Esophagus (tissue), 2 donors: ENCODE measurements at regions not wholly inside any gene's neighbourhood (a gene's known extent, or its start where the extent isn't known, plus 50 kb on each side); places are given as distances from the start of the nearest gene placed in this dataset.

ENCODE experiments used
- H3K27ac ChIP-seq, 2 donors: one replicate each; pipeline ENCODE4 v1.5.1; 2013; ENCODE audit warnings: low read depth in 2 of 2, mild to moderate bottlenecking in 2 of 2, inconsistent platforms in 1 of 2, low read length in 1 of 2, moderate library complexity in 1 of 2
- H3K27me3 ChIP-seq, 2 donors: one replicate each; pipeline ENCODE4 v1.6.1; 2013; ENCODE audit warnings: low read length in 2 of 2, control low read depth in 1 of 2, mild to moderate bottlenecking in 1 of 2; ENCODE audit not compliant: insufficient read depth in 2 of 2, control insufficient read depth in 1 of 2
- H3K36me3 ChIP-seq, 2 donors: one replicate each; pipeline ENCODE4 v1.6.1; 2013; ENCODE audit warnings: low read length in 1 of 2; ENCODE audit not compliant: control insufficient read depth in 2 of 2, insufficient read depth in 2 of 2
- H3K4me1 ChIP-seq, 2 donors: one replicate each; pipeline ENCODE4 v1.6.1; 2013; ENCODE audit warnings: low read length in 1 of 2; ENCODE audit not compliant: control insufficient read depth in 2 of 2, insufficient read depth in 2 of 2
- H3K4me3 ChIP-seq, 2 donors: one replicate each; pipeline ENCODE4 v1.5.1; 2013; ENCODE audit warnings: low read length in 2 of 2, mild to moderate bottlenecking in 2 of 2, low read depth in 1 of 2, moderate library complexity in 1 of 2
- H3K9me3 ChIP-seq, 2 donors: one replicate each; pipeline ENCODE4 v1.6.1; 2013; ENCODE audit warnings: mild to moderate bottlenecking in 2 of 2, low read depth in 1 of 2, low read length in 1 of 2, moderate library complexity in 1 of 2; ENCODE audit not compliant: control insufficient read depth in 2 of 2, insufficient read depth in 1 of 2
- WGBS, 2 donors: extraction: QIAGEN DNeasy Blood & Tissue Kit; methylation state at CpG; one replicate each; pipeline ENCODE4 v1.1.7; 2013; 5-methylcytosine and 5-hydroxymethylcytosine counted together
- donor health status: healthy with polysubstance abuse.
- donor health status: Bipolar disorder and iron deficiency.

DNA sequence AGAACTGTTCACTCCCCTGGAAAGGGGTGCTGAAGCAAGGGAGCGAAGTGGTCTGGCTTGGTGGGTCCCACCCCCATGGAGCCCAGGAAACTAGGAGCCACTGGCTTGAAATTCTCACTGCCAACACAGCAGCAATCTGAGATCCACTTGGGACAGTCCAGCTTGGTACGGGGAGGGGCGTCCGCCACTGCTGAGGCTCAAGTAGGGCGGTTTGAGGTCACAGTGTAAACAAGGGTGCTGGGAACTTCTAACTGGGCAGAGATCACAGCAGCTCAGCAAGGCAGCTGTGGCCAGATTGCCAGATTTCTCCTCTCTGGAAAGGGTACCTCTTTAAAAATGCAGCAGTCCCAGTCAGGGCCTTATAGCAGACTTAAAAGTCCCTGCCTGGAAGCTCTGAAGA lies 53.9 kb upstream of the GALNTL6 start:
- Histone ChIP-seq H3K27me3 (peaks cover 0 to 2% of the 10 kb centered on the region in 2 donors), H3K4me1 (no peaks in the 10 kb centered on the region), H3K36me3 (no peaks in the 10 kb centered on the region), H3K27ac (no peak overlapping the region), H3K9me3 (no peaks in the 10 kb centered on the region), H3K4me3 (no peak overlapping the region)
- WGBS, 2 donors: 79 to 89% methylated on average over 5 of the region's 5 CpGs

DNA sequence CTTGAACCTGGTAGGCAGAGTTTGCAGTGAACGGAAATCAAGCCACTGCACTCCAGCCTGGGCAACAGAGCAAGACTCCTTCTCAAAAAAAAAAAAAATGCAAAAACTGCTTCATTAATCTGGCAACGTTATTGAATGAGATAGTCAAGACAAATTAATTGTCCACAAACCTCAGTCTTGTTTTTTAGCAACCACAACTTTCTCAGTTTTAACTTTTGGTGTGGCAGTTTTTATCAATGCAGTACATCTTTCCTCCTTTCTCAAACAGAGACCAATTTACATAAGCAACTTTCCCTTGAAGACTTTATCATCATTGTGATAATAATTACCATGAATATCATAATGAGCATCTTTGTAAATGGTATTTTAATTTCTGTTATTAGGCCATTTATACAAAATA lies 61.7 kb upstream of the GALNTL6 start:
- Histone ChIP-seq H3K36me3 (no peaks in the 10 kb centered on the region), H3K4me1 (no peaks in the 10 kb centered on the region), H3K27me3 (no peaks in the 10 kb centered on the region), H3K4me3 (no peak overlapping the region), H3K27ac (no peak overlapping the region), H3K9me3 (no peaks in the 10 kb centered on the region)
- WGBS, 2 donors: 67 to 71% methylated on average over 2 of the region's 2 CpGs

DNA sequence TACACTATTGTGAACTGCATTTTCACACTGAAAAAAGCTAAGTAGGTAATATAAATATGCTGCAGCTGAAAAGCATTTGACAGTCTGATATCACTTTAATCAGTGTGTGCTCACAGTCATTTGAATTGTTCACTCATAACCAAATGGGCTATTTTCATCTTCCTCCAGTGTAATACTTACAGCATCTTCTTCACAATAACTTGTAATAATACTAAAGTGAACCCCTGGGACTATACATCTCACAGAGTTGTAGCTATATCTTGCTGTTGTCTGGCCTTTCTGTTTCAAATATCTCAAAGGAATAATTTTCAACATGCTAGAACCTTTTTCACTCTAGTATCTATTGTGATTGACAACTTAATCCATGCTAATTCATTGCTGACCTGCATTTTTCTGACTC lies 66.8 kb upstream of the GALNTL6 start:
- Histone ChIP-seq H3K27ac (no peak overlapping the region), H3K4me3 (no peak overlapping the region), H3K4me1 (no peaks in the 10 kb centered on the region), H3K9me3 (no peaks in the 10 kb centered on the region), H3K27me3 (no peaks in the 10 kb centered on the region), H3K36me3 (no peaks in the 10 kb centered on the region)

DNA sequence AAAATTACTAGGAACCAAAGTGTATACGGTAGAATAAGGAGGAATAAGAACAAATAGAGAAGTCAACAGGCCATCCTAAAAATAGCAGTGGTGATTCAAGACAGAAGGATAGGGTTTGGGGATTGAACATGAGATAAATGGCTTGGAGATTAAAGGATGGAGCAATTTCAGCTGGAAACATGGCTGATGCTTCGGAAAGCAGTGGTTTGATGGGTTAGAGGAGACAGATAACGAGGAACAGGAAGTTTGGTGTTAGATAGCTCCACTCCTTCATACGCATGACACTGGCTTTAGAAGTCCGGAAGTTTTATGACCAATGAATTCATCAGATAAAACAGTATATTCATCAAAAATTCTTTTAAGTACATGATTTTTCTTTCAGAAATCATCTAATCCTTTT lies 70.8 kb upstream of the GALNTL6 start:
- H3K27ac ChIP-seq: no peak overlapping the region
- WGBS, 2 donors: 69 to 78% methylated on average over 5 of the region's 5 CpGs
- H3K9me3 ChIP-seq: no peaks in the 10 kb centered on the region
- H3K36me3 ChIP-seq: no peaks in the 10 kb centered on the region
- no peak overlapping the region for H3K4me3 ChIP-seq
- H3K27me3 ChIP-seq: no peaks in the 10 kb centered on the region
- H3K4me1 ChIP-seq: no peaks in the 10 kb centered on the region

DNA sequence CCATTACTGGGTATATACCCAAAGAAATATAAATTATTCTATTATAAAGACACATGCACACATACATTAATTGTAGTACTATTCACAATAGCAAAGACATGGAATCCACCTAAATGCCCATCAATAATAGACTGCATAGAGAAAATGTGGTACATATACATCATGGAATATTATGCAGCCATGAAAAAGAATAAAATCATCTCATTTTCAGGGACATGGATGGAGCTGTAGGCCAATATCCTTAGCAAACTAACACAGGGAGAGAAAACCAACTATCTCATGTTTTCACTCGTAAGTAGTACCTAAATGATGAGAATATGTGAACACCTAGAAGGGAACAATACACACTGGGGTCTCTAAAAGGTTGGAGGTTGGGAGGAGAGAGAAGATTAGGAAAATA lies 86.0 kb upstream of the GALNTL6 start:
- no peaks in the 10 kb centered on the region for H3K4me1 ChIP-seq
- no peak overlapping the region for H3K4me3 ChIP-seq
- H3K9me3 ChIP-seq: peaks cover 4 to 5% of the 10 kb centered on the region in 2 donors
- H3K27me3 ChIP-seq: no peaks in the 10 kb centered on the region
- no peak overlapping the region for H3K27ac ChIP-seq
- WGBS, 2 donors: 74 to 85% methylated on average over 1 of the region's 1 CpG
- H3K36me3 ChIP-seq: no peaks in the 10 kb centered on the region

DNA sequence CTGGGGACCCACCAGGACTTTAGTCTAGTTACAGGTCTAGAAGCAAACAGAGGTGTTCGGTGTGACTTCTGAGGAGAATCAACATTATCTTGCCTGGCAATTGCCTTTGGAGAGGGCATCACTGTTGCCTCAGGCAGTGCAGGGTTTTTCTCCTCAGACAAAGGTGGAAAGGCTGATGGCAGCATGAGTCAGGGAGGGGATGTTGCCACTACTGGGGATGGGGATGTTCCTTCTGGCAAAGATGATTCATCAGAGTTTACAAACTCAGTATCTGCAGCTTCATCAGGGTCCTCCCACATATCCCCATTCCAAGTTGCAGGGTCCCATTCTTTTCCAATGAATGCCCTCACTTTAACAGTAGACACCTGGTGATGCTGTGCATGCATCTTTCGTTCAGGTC lies 91.3 kb upstream of the GALNTL6 start:
- WGBS, 2 donors: 66 to 68% methylated on average over 2 of the region's 2 CpGs

DNA sequence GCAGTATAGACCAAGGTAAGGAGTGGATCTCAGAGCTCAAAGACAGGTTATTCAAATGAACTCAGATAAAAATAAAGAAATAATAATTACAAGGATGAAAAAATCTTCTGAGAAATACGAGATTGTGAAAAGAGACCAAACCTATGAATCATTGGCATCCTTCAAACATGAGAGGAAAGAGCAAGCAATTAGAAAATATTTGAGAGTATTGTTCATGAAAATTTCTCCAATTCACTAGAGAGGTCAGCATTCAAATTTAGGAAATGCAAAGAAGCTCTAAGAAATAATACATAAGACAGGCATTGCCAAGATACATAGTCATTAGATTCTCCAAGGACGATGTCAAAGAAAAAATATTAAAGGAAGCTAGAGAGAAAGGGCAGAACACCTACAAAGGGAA lies 93.5 kb upstream of the GALNTL6 start:
- Histone ChIP-seq H3K4me3 (no peak overlapping the region), H3K27me3 (no peaks in the 10 kb centered on the region), H3K36me3 (no peaks in the 10 kb centered on the region), H3K27ac (no peak overlapping the region), H3K4me1 (no peaks in the 10 kb centered on the region), H3K9me3 (peaks cover 11 to 15% of the 10 kb centered on the region in 2 donors)
- 69 to 79% methylated on average over 2 of the region's 2 CpGs for WGBS, 2 donors

More for the DNA sequence above, 91.3 kb upstream of the GALNTL6 start:
- H3K9me3 ChIP-seq: peaks cover 4 to 6% of the 10 kb centered on the region in 2 donors
- H3K36me3 ChIP-seq: no peaks in the 10 kb centered on the region
- H3K4me3 ChIP-seq: no peak overlapping the region
- H3K27ac ChIP-seq: no peak overlapping the region
- H3K27me3 ChIP-seq: no peaks in the 10 kb centered on the region
- H3K4me1 ChIP-seq: no peaks in the 10 kb centered on the region

DNA sequence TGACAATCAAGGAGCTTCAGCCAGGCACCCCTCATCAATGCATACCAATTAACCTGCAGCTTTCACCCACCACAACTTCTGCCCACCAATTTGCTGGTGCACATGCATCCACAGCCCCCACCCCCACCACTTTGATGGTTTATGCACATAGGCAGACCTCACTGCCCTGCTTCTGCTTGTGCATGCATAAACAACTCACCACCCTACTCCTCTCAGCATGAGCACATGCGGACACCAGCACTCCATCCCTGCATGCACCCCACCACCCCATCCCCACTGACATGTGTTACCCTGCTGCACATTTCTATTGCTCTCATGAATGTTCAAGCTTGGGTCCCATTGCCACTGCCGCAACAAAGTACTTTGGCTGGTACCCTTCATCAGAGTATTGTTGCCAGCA lies 94.5 kb upstream of the GALNTL6 start:
- Histone ChIP-seq H3K36me3 (no peaks in the 10 kb centered on the region), H3K9me3 (peaks cover 11 to 15% of the 10 kb centered on the region in 2 donors), H3K27ac (no peak overlapping the region), H3K27me3 (no peaks in the 10 kb centered on the region), H3K4me1 (no peaks in the 10 kb centered on the region), H3K4me3 (no peak overlapping the region)
- WGBS, 2 donors: 85 to 94% methylated on average over 2 of the region's 2 CpGs

DNA sequence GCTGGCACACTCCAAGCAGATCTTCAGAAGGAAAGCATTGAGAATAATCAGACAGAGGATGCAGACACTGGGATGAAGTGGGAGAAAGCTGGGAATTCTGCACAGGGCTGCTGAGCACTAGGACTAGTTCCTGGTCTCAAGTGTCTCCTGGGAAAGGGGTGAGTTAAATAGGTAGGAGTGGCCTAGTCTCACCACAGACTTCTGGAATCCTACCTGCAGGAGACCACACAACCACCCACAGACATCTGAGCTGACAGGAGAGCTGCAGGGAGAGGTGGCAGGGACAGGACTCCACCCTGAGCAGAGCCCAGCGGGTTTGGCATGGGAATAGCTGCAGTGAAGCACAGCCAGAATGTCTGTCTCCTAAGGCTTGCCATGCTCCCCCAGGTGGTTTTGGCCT lies 95.1 kb upstream of the GALNTL6 start:
- Histone ChIP-seq H3K4me3 (no peak overlapping the region), H3K9me3 (peaks cover 11 to 15% of the 10 kb centered on the region in 2 donors), H3K27me3 (no peaks in the 10 kb centered on the region), H3K36me3 (no peaks in the 10 kb centered on the region), H3K27ac (no peak overlapping the region), H3K4me1 (no peaks in the 10 kb centered on the region)
- WGBS, 2 donors: 30 to 52% methylated on average over 1 of the region's 1 CpG

DNA sequence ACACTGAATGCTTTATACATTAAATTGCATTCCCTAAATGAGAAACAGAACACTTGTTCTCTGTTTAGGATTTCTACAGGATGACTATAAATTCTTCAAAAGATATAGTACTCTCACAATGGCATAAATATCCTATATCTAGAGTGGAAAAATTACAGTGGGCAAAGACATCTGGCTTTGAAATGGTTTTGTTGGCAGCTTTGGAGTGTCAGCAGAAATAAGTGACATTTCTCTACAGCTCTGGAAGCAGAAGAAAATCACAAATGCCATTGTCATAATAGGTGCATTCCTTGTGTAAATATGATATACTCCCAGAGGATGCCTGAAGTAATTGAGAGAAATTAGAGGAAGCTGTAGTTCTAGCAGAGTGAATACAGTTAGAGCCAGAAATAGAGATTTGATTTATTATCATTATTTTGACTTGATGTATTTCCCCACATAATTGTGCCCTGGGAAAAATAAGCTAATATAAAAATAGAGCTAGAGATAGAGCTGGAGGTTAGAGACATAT lies 95.9 kb upstream of the GALNTL6 start:
- no peaks in the 10 kb centered on the region for H3K36me3 ChIP-seq
- no peak overlapping the region for H3K27ac ChIP-seq
- peaks cover 11 to 15% of the 10 kb centered on the region in 2 donors for H3K9me3 ChIP-seq
- H3K4me3 ChIP-seq: no peak overlapping the region
- no peaks in the 10 kb centered on the region for H3K27me3 ChIP-seq
- no peaks in the 10 kb centered on the region for H3K4me1 ChIP-seq
